H1 (cell line): ENCODE measurements at regions not wholly inside any gene's neighbourhood (a gene's known extent, or its start where the extent isn't known, plus 50 kb on each side); places are given as distances from the start of the nearest gene placed in this dataset.

Experiments used
- CTCF ChIA-PET: fragments of 300-600 bp; sonication (Branson Sonifier 250); formaldehyde crosslinking; loops from one replicate; lab custom pipeline; 2021; ENCODE audit not compliant: partially characterized antibody; lab: Charles Lee
- POLR2A ChIA-PET: fragments of 300-600 bp; sonication (Branson Sonifier 250); formaldehyde crosslinking; loops from one replicate; lab custom pipeline; 2021; ENCODE audit warnings: inconsistent platforms; ENCODE audit not compliant: partially characterized antibody; lab: Charles Lee
- DNase-seq, 2 experiments: peaks; one replicate each; pipeline versions ENCODE4 v3.0.0 to v3.0.0-alpha.2; 2010 to 2022; ENCODE audit warnings: low spot score in 2 of 2, low read depth in 1 of 2, mixed read lengths in 1 of 2
- FAIRE-seq: peaks from 2 replicates; lab custom pipeline; 2011; peaks lifted over from hg19 to GRCh38; lab: Jason Lieb, UNC
- H2AFZ ChIP-seq: 2 replicates; pipeline ENCODE4 v1.8.1; 2012; ENCODE audit warnings: low read length, inconsistent platforms
- H2AK5ac ChIP-seq: 2 replicates; pipeline ENCODE4 v1.6.1; 2013; ENCODE audit warnings: low read depth, low read length
- H2BK120ac ChIP-seq: replicated peaks from 2 replicates; pipeline ENCODE3; 2013; ENCODE audit warnings: low read depth, low read length, inconsistent platforms
- H2BK12ac ChIP-seq: 2 replicates; pipeline ENCODE4 v1.6.1; 2013; ENCODE audit warnings: low read depth, low read length
- H2BK15ac ChIP-seq: 2 replicates; pipeline ENCODE4 v1.6.1; 2013; ENCODE audit warnings: low read length
- H2BK20ac ChIP-seq: 2 replicates; pipeline ENCODE4 v1.6.1; 2013; ENCODE audit warnings: low read length
- H2BK5ac ChIP-seq: 2 replicates; pipeline ENCODE4 v1.6.1; 2013; ENCODE audit warnings: low read depth, low read length
- H3K14ac ChIP-seq: 2 replicates; pipeline ENCODE4 v1.6.1; 2013; ENCODE audit warnings: inconsistent platforms; ENCODE audit not compliant: insufficient read length
- H3K18ac ChIP-seq: 2 replicates; pipeline ENCODE4 v1.6.1; 2013; ENCODE audit warnings: low read length; ENCODE audit errors: extremely low read depth
- H3K23ac ChIP-seq: 2 replicates; pipeline ENCODE4 v1.6.1; 2013; ENCODE audit warnings: inconsistent platforms; ENCODE audit not compliant: insufficient read length
- H3K23me2 ChIP-seq: 2 replicates; pipeline ENCODE4 v1.6.1; 2013; ENCODE audit warnings: low read depth, low read length
- H3K27ac ChIP-seq: 2 replicates; pipeline ENCODE4 v1.6.1; 2011; ENCODE audit warnings: low read depth, low read length, inconsistent platforms
- H3K27me3 ChIP-seq, 4 experiments: replicated peaks in 1 of 4; 1 replicate in 1 of 4; 2 replicates in 3 of 4; pipeline versions ENCODE4 v1.6.1 to v1.8.1; 2011 to 2013; ENCODE audit warnings: low read length in 3 of 4, mild to moderate bottlenecking in 3 of 4, inconsistent platforms in 2 of 4, mixed read lengths in 2 of 4, moderate library complexity in 1 of 4; ENCODE audit not compliant: control insufficient read depth in 3 of 4, insufficient read depth in 3 of 4; ENCODE audit errors: extremely low read depth in 1 of 4
- H3K36me3 ChIP-seq, 4 experiments: 2 replicates each; pipeline versions ENCODE4 v1.6.1 to v1.8.1; 2011 to 2013; ENCODE audit warnings: mild to moderate bottlenecking in 4 of 4, low read length in 3 of 4, moderate library complexity in 2 of 4, control low read depth in 1 of 4, inconsistent platforms in 1 of 4; ENCODE audit not compliant: insufficient read depth in 4 of 4, control insufficient read depth in 2 of 4
- H3K4ac ChIP-seq: replicated peaks from 2 replicates; pipeline ENCODE3; 2013; ENCODE audit warnings: low read length, low read depth, mixed read lengths, inconsistent platforms; ENCODE audit not compliant: insufficient read length
- H3K4me1 ChIP-seq, 4 experiments: replicated peaks in 1 of 4; 1 replicate in 1 of 4; 2 replicates in 3 of 4; pipeline versions ENCODE4 v1.6.1 to v1.8.1; 2011 to 2013; ENCODE audit warnings: low read length in 3 of 4, inconsistent platforms in 2 of 4, mixed read lengths in 1 of 4; ENCODE audit not compliant: insufficient read depth in 4 of 4, control insufficient read depth in 3 of 4
- H3K4me2 ChIP-seq, 2 experiments: 2 replicates each; pipeline versions ENCODE4 v1.6.1 to v1.8.1; 2011 to 2013; ENCODE audit warnings: low read depth in 2 of 2, low read length in 2 of 2, control low read depth in 1 of 2, inconsistent platforms in 1 of 2, mild to moderate bottlenecking in 1 of 2; ENCODE audit not compliant: insufficient read depth in 1 of 2
- H3K4me3 ChIP-seq, 4 experiments: fragments of 200-600, 300-600 bp in 1 of 4; sonication (generic), shearing (Covaris generic), sonication (Bioruptor Twin) in 1 of 4; 2 replicates each; pipeline versions ENCODE4 v1.5.1 to v1.8.1; 2011 to 2016; ENCODE audit warnings: low read length in 4 of 4, low read depth in 3 of 4, control low read depth in 2 of 4, inconsistent platforms in 2 of 4, mild to moderate bottlenecking in 2 of 4, mixed read lengths in 1 of 4, moderate library complexity in 1 of 4; ENCODE audit not compliant: insufficient read depth in 2 of 4; ENCODE audit errors: extremely low read depth in 1 of 4
- H3K56ac ChIP-seq: replicated peaks from 2 replicates; pipeline ENCODE3; 2013; ENCODE audit warnings: low read depth, mild to moderate bottlenecking, mixed read lengths, low read length, inconsistent platforms; ENCODE audit not compliant: insufficient read length
- H3K79me1 ChIP-seq: 2 replicates; pipeline ENCODE4 v1.6.1; 2013; ENCODE audit warnings: low read depth, low read length, control low read depth
- H3K79me2 ChIP-seq, 2 experiments: 2 replicates each; pipeline versions ENCODE4 v1.6.1 to v1.8.1; 2012 to 2013; ENCODE audit warnings: low read length in 2 of 2, mild to moderate bottlenecking in 2 of 2, inconsistent platforms in 1 of 2; ENCODE audit not compliant: insufficient read depth in 2 of 2, control insufficient read depth in 1 of 2
- H3K9ac ChIP-seq, 4 experiments: replicated peaks in 1 of 4; 1 replicate in 1 of 4; 2 replicates in 3 of 4; pipeline versions ENCODE4 v1.6.1 to v1.8.1; 2011 to 2013; ENCODE audit warnings: low read depth in 3 of 4, low read length in 3 of 4, control low read depth in 2 of 4, mild to moderate bottlenecking in 2 of 4, moderate library complexity in 2 of 4, inconsistent platforms in 1 of 4; ENCODE audit errors: extremely low read depth in 1 of 4
- H3K9me3 ChIP-seq, 2 experiments: 2 replicates each; pipeline versions ENCODE4 v1.6.1 to v1.8.1; 2012 to 2013; ENCODE audit warnings: mild to moderate bottlenecking in 2 of 2, moderate library complexity in 2 of 2, control low read depth in 1 of 2, inconsistent platforms in 1 of 2, low read depth in 1 of 2, low read length in 1 of 2, mixed read lengths in 1 of 2; ENCODE audit not compliant: insufficient read depth in 2 of 2
- H4K20me1 ChIP-seq, 2 experiments: replicated peaks in 1 of 2; 2 replicates each; pipeline versions ENCODE3 to v1.8.1; 2011 to 2013; ENCODE audit warnings: inconsistent platforms in 2 of 2, low read length in 2 of 2, mild to moderate bottlenecking in 1 of 2; ENCODE audit not compliant: insufficient read depth in 2 of 2, control insufficient read depth in 1 of 2
- H4K5ac ChIP-seq: 2 replicates; pipeline ENCODE4 v1.6.1; 2013; ENCODE audit warnings: low read length, low read depth, mixed read lengths, inconsistent platforms; ENCODE audit not compliant: insufficient read length
- H4K8ac ChIP-seq: 2 replicates; pipeline ENCODE4 v1.8.0; 2013; ENCODE audit warnings: mild to moderate bottlenecking, moderate library complexity, low read length, inconsistent platforms; ENCODE audit not compliant: insufficient read depth; ENCODE audit errors: extremely low read depth
- H4K91ac ChIP-seq: replicated peaks from 2 replicates; pipeline ENCODE3; 2013; ENCODE audit warnings: low read length, mixed read lengths, inconsistent platforms; ENCODE audit not compliant: insufficient read length
- BRCA1 ChIP-seq: IDR thresholded peaks from 2 replicates; pipeline ENCODE4 v1.6.1; 2012; ENCODE audit warnings: low read depth, low read length, improper control_type of control experiment
- GABPA ChIP-seq: IDR thresholded peaks from 2 replicates; pipeline ENCODE4 v1.6.1; 2011; ENCODE audit warnings: mild to moderate bottlenecking, low read length, moderate library complexity, borderline replicate concordance; ENCODE audit not compliant: insufficient read depth
- KDM5A ChIP-seq: fragments of 200-600 bp; IDR thresholded peaks from 2 replicates; pipeline ENCODE4 v1.7.1; 2012; ENCODE audit warnings: mild to moderate bottlenecking, low read length, inconsistent platforms, mixed read lengths
- SAP30 ChIP-seq: fragments of 300-600 bp; sonication (generic); IDR thresholded peaks from 2 replicates; pipeline ENCODE4 v1.7.1; 2012; ENCODE audit warnings: low read length, moderate library complexity, mild to moderate bottlenecking, inconsistent platforms; ENCODE audit not compliant: insufficient read depth, insufficient replicate concordance
- SUZ12 ChIP-seq: fragments of 200-600 bp; sonication (generic); IDR thresholded peaks from 2 replicates; pipeline ENCODE4 v1.6.1; 2012; ENCODE audit warnings: mild to moderate bottlenecking, inconsistent platforms, low read length, moderate library complexity, mixed read lengths

GRCh38 chr10:18743926-18744325, 84.7 kb downstream of the ARL5B start:
- H3K4me1 ChIP-seq: no peaks in the 10 kb centered on the region
- H3K18ac ChIP-seq: no peak overlapping the region
- H3K9ac ChIP-seq: no peak overlapping the region
- no peak overlapping the region for H2BK5ac ChIP-seq
- no peaks in the 10 kb centered on the region for H3K79me2 ChIP-seq
- no peak overlapping the region for H3K56ac ChIP-seq
- peaks cover 0 to 6% of the 10 kb centered on the region in 2 experiments; a peak in 1 of 4 replicates for H3K9me3 ChIP-seq
- H3K27ac ChIP-seq: no peak overlapping the region
- H2AFZ ChIP-seq: no peak overlapping the region
- no peak overlapping the region for H4K8ac ChIP-seq
- no peak for FAIRE-seq
- H3K27me3 ChIP-seq: no peaks in the 10 kb centered on the region
- no peaks in the 10 kb centered on the region for H4K20me1 ChIP-seq
- no peak overlapping the region for H4K5ac ChIP-seq
- DNase-seq: no peak
- H4K91ac ChIP-seq: no peak overlapping the region
- no peak overlapping the region for H2BK12ac ChIP-seq
- no peak overlapping the region for H3K23ac ChIP-seq
- no peak overlapping the region for H3K4me2 ChIP-seq
- no peak overlapping the region for H3K4ac ChIP-seq
- no peak overlapping the region for H2BK20ac ChIP-seq
- H3K4me3 ChIP-seq: no peak overlapping the region
- ChIA-PET POLR2A (no interaction called here), CTCF (interaction anchor here (1.0 kb wide), 1 partner anchor 10 kb away, joined by 3 read pairs; no protein-coding TSS in a partner anchor)
- no peak overlapping the region for H2BK120ac ChIP-seq
- TF ChIP-seq SAP30 (no peak), BRCA1 (no peak), KDM5A (no peak), GABPA (no peak), SUZ12 (no peak)
- H3K79me1 ChIP-seq: no peaks in the 10 kb centered on the region
- H3K23me2 ChIP-seq: no peaks in the 10 kb centered on the region
- H2AK5ac ChIP-seq: no peak overlapping the region
- no peaks in the 10 kb centered on the region; a peak in 2 of 8 replicates for H3K36me3 ChIP-seq
- no peak overlapping the region for H3K14ac ChIP-seq
- H2BK15ac ChIP-seq: no peak overlapping the region
